Endothelial cell of umbilical vein (primary cell): ENCODE measurements at regions not wholly inside any gene's neighbourhood (a gene's known extent, or its start where the extent isn't known, plus 50 kb on each side); places are given as distances from the start of the nearest gene placed in this dataset.

Source experiments
- BruUV-seq: library from RNA; stranded (reverse); fragments of 400-500 nt; replicated peaks from 2 replicates; lab custom pipeline; 2021; lab: Mats Ljungman, UMichigan
- CTCF ChIA-PET: fragments of 300-600, 350-600 bp; sonication (Branson Sonifier 250); formaldehyde crosslinking; loops from one replicate; lab custom pipeline; 2021; ENCODE audit warnings: antibody characterized with exemption, inconsistent platforms; lab: Charles Lee
- POLR2A ChIA-PET: fragments of 300-600, 350-600 bp; sonication (Branson Sonifier 250); formaldehyde crosslinking; loops from one replicate; lab custom pipeline; 2021; ENCODE audit warnings: antibody characterized with exemption, inconsistent platforms; lab: Charles Lee
- DNase-seq: peaks from one replicate; pipeline ENCODE4 v3.0.0-alpha.2; 2011; ENCODE audit warnings: low read depth, low spot score
- FAIRE-seq: peaks from 2 replicates; lab custom pipeline; 2011; peaks lifted over from hg19 to GRCh38; lab: Jason Lieb, UNC
- H2AFZ ChIP-seq: 2 replicates; pipeline ENCODE4 v1.6.0; 2012; ENCODE audit warnings: low read depth, low read length, control low read depth, inconsistent platforms
- H3K27ac ChIP-seq: 2 replicates; pipeline ENCODE4 v1.5.1; 2011; ENCODE audit warnings: low read depth, mild to moderate bottlenecking, control low read depth, low read length, moderate library complexity; ENCODE audit not compliant: insufficient read depth
- H3K27me3 ChIP-seq, 2 experiments: 2 replicates each; pipeline versions ENCODE4 v1.6.0 to v1.6.1; 2011; ENCODE audit warnings: low read length in 2 of 2, mixed read lengths in 1 of 2; ENCODE audit not compliant: control insufficient read depth in 2 of 2, insufficient read depth in 2 of 2
- H3K36me3 ChIP-seq, 2 experiments: 2 replicates in 1 of 2; 3 replicates in 1 of 2; pipeline ENCODE4 v1.5.1; 2011; ENCODE audit warnings: low read length in 2 of 2, mild to moderate bottlenecking in 1 of 2, moderate library complexity in 1 of 2; ENCODE audit not compliant: control insufficient read depth in 2 of 2, insufficient read depth in 2 of 2; ENCODE audit errors: extremely low read depth in 1 of 2
- H3K4me1 ChIP-seq: 3 replicates; pipeline ENCODE4 v1.5.1; 2011; ENCODE audit warnings: mild to moderate bottlenecking, low read length; ENCODE audit not compliant: control insufficient read depth, insufficient read depth; ENCODE audit errors: extremely low read depth
- H3K4me2 ChIP-seq: 2 replicates; pipeline ENCODE4 v1.6.1; 2011; ENCODE audit warnings: low read length, control low read depth, mixed read lengths; ENCODE audit not compliant: insufficient read depth
- H3K4me3 ChIP-seq, 3 experiments: fragments of 200-600 bp in 1 of 3; sonication (generic), shearing (Covaris generic) in 1 of 3; replicated peaks in 1 of 3; 2 replicates each; pipeline ENCODE4 v1.5.1; 2011 to 2016; ENCODE audit warnings: control low read depth in 3 of 3, low read length in 3 of 3, mild to moderate bottlenecking in 2 of 3, inconsistent platforms in 1 of 3, low read depth in 1 of 3, moderate library complexity in 1 of 3; ENCODE audit not compliant: insufficient read depth in 1 of 3
- H3K79me2 ChIP-seq: 2 replicates; pipeline ENCODE4 v1.6.0; 2012; ENCODE audit warnings: low read length, inconsistent platforms; ENCODE audit not compliant: control insufficient read depth, insufficient read depth
- H3K9ac ChIP-seq: replicated peaks from 2 replicates; pipeline ENCODE3; 2011; ENCODE audit warnings: low read length, control low read depth; ENCODE audit not compliant: insufficient read depth; ENCODE audit errors: extremely low read depth
- H3K9me1 ChIP-seq: replicated peaks from 3 replicates; pipeline ENCODE4 v1.6.0; 2011; ENCODE audit warnings: mild to moderate bottlenecking, low read length; ENCODE audit not compliant: control insufficient read depth, insufficient read depth; ENCODE audit errors: extremely low read depth
- H3K9me3 ChIP-seq: replicated peaks from 2 replicates; pipeline ENCODE4 v1.5.1; 2012; ENCODE audit warnings: low read length, inconsistent platforms; ENCODE audit not compliant: control insufficient read depth, insufficient read depth
- H4K20me1 ChIP-seq: replicated peaks from 2 replicates; pipeline ENCODE3; 2011; ENCODE audit warnings: mild to moderate bottlenecking, low read length; ENCODE audit not compliant: control insufficient read depth, insufficient read depth; ENCODE audit errors: extremely low read depth
- CTCF ChIP-seq, 2 donors: IDR thresholded peaks; 1 replicate in 1 of 2; 2 replicates in 1 of 2; pipeline ENCODE4 v1.5.1; 2011; ENCODE audit warnings: low read length in 2 of 2, mild to moderate bottlenecking in 2 of 2, moderate library complexity in 2 of 2, control low read depth in 1 of 2, inconsistent platforms in 1 of 2, low read depth in 1 of 2; ENCODE audit not compliant: insufficient read depth in 1 of 2; ENCODE audit errors: extremely low read depth in 1 of 2
- GATA2 ChIP-seq: IDR thresholded peaks from 2 replicates; pipeline ENCODE4 v1.7.0; 2011; ENCODE audit warnings: low read depth, mild to moderate bottlenecking, moderate library complexity, mixed read lengths, low read length; ENCODE audit not compliant: insufficient read length, insufficient read depth
- JUN ChIP-seq: IDR thresholded peaks from 2 replicates; pipeline ENCODE4 v1.6.1; 2011; ENCODE audit warnings: borderline replicate concordance, low read depth; ENCODE audit not compliant: insufficient read length, insufficient read depth
- MAX ChIP-seq: IDR thresholded peaks from 2 replicates; pipeline ENCODE4 v1.6.1; 2011; ENCODE audit not compliant: insufficient read depth, insufficient read length
- MYC ChIP-seq: IDR thresholded peaks from one replicate; pipeline ENCODE4 v1.6.1; 2011; ENCODE audit warnings: mild to moderate bottlenecking, low read depth, low read length
- POLR2AphosphoS5 ChIP-seq: IDR thresholded peaks from 2 replicates; pipeline ENCODE4 v1.6.1; 2012; ENCODE audit warnings: low read depth, mild to moderate bottlenecking, control low read depth, low read length, moderate library complexity; ENCODE audit not compliant: insufficient read depth
- dilution Hi-C: fragments of 300-500 bp; cut with MboI; formaldehyde crosslinking; loops from one replicate; pipeline ENCODE4 v1.15.0; 2019; ENCODE audit warnings: low sequenced_read_pairs; ENCODE audit not compliant: extremely low pct_ligation_motif_present
- intact Hi-C: fragments of 100-400 bp; cut with micrococcal nuclease; formaldehyde crosslinking; loops from one replicate; pipeline ENCODE4 v1.10.0; 2022

GRCh38 chr18:51656249-51656648 is 458.8 kb upstream of the MEX3C start:
- no peak overlapping the region for H3K27ac ChIP-seq
- CTCF ChIA-PET = no interaction called here
- H3K79me2 ChIP-seq = no peaks in the 10 kb centered on the region
- dilution Hi-C loops (no loop called here), intact Hi-C loops (no loop called here)
- no TSS peak for BruUV-seq
- FAIRE-seq = no peak
- no peak for TF ChIP-seq MAX
- no peak for TF ChIP-seq POLR2AphosphoS5
- no peak for TF ChIP-seq GATA2
- TF ChIP-seq CTCF (IDR thresholded peaks at IDR 0.05; ENCODE audit: extremely low read depth in 1 of 2, insufficient read depth in 1 of 2, low read depth in 1 of 2, low read length in 2 of 2) = no peak
- no peak for TF ChIP-seq JUN
- no peak overlapping the region for H3K9ac ChIP-seq
- no peaks in the 10 kb centered on the region for H3K36me3 ChIP-seq
- no peaks in the 10 kb centered on the region for H3K4me1 ChIP-seq
- H4K20me1 ChIP-seq = no peaks in the 10 kb centered on the region
- no peaks in the 10 kb centered on the region for H3K27me3 ChIP-seq
- no peak overlapping the region for H3K4me2 ChIP-seq
- no peak overlapping the region for H2AFZ ChIP-seq
- no peak for DNase-seq
- H3K9me1 ChIP-seq = no peaks in the 10 kb centered on the region
- no peak overlapping the region for H3K4me3 ChIP-seq
- POLR2A ChIA-PET = no interaction called here
- no peaks in the 10 kb centered on the region for H3K9me3 ChIP-seq

GRCh38 chr18:51658436-51658835 is 461.0 kb upstream of the MEX3C start:
- Histone ChIP-seq H3K36me3 (no peaks in the 10 kb centered on the region), H3K9me1 (no peaks in the 10 kb centered on the region), H3K27ac (no peak overlapping the region), H3K4me1 (no peaks in the 10 kb centered on the region), H3K4me2 (no peak overlapping the region), H3K9me3 (no peaks in the 10 kb centered on the region), H4K20me1 (no peaks in the 10 kb centered on the region), H2AFZ (no peak overlapping the region), H3K79me2 (no peaks in the 10 kb centered on the region), H3K27me3 (no peaks in the 10 kb centered on the region), H3K9ac (no peak overlapping the region), H3K4me3 (no peak overlapping the region)
- ChIA-PET CTCF (no interaction called here), POLR2A (no interaction called here)
- BruUV-seq = no TSS peak
- DNase-seq = no peak
- no peak for FAIRE-seq
- dilution Hi-C loops (no loop called here), intact Hi-C loops (no loop called here)
- TF ChIP-seq MYC = no peak
- no peak for TF ChIP-seq POLR2AphosphoS5
- TF ChIP-seq CTCF (IDR thresholded peaks at IDR 0.05; ENCODE audit: extremely low read depth in 1 of 2, insufficient read depth in 1 of 2, low read depth in 1 of 2, low read length in 2 of 2) = no peak
